ENCODE measurements at regions not wholly inside any gene's neighbourhood (a gene's known extent, or its start where the extent isn't known, plus 50 kb on each side); places are given as distances from the start of the nearest gene placed in this dataset.

- TF ChIP-seq, protein P1, sequence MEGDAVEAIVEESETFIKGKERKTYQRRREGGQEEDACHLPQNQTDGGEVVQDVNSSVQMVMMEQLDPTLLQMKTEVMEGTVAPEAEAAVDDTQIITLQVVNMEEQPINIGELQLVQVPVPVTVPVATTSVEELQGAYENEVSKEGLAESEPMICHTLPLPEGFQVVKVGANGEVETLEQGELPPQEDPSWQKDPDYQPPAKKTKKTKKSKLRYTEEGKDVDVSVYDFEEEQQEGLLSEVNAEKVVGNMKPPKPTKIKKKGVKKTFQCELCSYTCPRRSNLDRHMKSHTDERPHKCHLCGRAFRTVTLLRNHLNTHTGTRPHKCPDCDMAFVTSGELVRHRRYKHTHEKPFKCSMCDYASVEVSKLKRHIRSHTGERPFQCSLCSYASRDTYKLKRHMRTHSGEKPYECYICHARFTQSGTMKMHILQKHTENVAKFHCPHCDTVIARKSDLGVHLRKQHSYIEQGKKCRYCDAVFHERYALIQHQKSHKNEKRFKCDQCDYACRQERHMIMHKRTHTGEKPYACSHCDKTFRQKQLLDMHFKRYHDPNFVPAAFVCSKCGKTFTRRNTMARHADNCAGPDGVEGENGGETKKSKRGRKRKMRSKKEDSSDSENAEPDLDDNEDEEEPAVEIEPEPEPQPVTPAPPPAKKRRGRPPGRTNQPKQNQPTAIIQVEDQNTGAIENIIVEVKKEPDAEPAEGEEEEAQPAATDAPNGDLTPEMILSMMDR (IDR thresholded peaks at IDR 0.05): no peak
- no peak for TF ChIP-seq POLR2A (IDR thresholded peaks at IDR 0.05)
Measured at GRCh38 chr15:23793191-23793680, 106.1 kb upstream of the NDN start.
